Fibroblast of peridontal ligament (primary cell): ENCODE measurements at regions not wholly inside any gene's neighbourhood (a gene's known extent, or its start where the extent isn't known, plus 50 kb on each side); places are given as distances from the start of the nearest gene placed in this dataset.

ENCODE experiments used
- DNase-seq: peaks from one replicate; pipeline ENCODE4 v3.0.0-alpha.2; 2010; ENCODE audit errors: extremely low read depth

DNA sequence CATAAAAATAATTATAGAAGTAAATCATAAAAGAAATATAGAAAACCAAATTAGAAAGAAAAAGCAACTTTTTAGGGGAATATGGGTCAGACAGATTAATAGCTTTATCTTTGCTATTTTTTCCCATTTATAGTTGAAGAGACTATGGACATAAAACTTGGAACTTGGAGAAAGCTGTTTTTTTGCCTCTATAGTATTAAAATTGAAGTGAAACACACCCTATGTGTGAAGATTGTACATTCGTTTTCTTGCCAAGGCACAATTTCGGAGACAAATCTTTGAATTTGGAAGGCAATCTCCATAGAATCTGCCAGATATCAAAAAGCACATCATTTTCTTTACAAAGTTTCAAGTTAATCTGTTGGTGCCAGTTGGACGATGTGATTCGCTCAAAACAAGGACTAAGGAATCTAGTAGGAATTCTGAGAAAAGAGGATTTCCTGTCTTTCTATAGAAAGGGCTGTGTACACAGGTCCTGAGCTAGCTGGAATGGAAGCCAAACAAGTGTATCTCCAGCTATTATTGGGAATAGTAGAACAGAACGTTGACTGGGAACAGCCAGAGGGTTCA lies 156.3 kb downstream of the SLC7A11 start:
- no peak for DNase-seq

DNA sequence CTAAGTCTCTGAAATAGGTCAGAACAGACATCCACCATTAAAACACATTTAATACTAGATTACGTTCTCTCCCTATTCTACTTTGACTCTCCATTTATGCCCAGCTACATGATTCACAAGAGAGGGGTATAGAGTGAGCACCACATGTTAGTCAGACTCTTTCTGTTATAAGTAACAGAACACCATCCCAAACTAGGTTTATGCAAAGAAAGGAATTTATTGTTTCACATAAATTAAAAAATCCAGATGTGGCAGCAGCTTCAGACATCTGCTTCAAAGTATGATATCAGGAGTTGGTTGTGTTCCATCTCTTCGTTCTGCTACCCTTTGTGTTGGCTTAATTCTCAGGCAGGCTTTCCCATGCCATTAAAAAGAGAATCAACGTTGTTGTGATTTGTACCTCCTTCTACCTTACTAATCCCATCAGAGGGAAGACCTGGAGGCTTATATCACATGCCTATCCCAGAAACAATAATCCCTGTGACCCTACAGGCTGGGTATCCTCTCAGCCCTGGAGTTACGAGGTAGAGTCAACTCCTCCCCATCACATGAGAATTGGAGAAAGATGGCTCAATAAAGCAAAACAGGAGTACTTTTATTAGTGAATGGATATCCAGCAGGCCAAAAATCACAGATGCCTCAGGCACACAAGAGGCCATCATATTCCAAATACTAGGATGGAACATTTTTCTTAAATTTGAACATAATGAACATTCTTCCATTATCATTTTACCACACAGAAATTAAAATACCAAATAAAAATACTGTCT lies 163.2 kb downstream of the SLC7A11 start:
- peak; percentile 62 for DNase-seq

DNA sequence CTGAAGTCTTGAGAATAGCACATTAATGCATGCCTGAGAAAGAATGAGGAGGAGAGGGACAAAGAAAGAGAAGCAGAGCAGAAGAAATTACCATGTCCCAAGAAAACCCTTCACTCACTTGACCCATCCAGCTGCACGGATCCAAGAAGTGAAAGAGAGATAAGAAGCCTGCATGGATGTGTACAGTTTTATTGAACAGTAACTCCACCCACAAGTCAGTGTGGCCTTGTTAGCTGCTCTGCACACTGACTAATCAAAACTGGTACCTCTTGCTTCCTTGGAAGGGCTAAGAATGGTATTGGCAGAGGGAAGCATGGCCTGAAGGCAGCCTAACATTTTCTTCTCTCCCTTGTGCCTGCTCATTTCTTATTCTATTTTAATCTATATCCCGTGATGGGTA lies 163.9 kb downstream of the SLC7A11 start:
- no peak for DNase-seq

DNA sequence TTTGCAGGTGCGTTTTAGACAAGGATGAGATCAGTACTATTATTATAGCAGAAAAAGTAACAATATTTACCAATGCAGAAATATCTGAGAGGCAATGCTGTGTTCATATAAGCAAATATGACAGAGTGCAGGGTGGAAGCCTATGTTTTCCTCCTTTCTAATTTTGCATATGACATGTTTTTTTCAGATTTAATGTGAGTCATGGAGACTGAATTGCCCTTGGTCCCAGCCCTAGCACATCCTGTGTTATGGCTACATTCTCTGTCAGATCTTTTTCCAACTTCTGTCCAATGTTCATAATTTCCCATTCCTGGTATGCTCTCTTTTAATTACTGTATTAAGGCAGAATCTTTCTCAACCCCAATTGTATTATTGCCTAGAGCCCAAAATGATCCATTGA lies 165.6 kb downstream of the SLC7A11 start:
- DNase-seq, result no peak

DNA sequence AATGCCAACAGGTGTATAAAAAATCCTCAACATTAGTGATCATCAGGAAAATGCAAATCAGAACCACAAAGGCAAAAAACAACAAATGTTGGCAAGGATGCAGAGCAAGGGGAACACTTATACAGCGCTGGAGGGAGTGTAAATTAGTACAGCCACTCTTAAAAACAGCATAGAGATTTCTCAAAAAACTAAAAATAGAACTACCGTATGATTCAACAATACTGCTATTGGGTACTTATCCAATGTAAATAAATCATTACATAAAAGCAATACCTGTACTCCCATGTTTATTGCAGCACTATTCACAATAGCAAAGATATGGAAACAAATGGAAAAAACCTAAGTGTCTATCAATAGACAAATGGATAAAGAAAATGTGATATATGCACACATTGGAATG lies 171.3 kb downstream of the SLC7A11 start:
- DNase-seq, result no peak

DNA sequence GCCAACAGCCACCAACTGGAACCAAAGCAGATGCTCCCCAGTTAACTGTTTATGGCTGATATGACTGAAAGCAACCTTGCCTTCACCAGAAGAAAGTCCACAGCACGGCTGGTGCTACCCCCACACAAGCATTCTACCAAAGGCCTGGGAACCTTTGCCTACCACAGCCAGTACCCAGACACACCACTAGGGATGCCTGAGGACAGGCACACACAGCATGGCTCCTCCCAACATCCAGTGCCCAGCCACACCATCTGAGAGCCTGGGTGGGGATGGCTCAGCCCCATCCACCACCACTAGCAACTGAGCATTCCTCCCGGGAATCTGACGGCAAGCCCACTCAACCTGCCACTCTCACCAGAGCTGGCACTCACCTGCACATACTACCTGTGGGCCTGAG lies 178.6 kb downstream of the SLC7A11 start:
- no peak for DNase-seq

DNA sequence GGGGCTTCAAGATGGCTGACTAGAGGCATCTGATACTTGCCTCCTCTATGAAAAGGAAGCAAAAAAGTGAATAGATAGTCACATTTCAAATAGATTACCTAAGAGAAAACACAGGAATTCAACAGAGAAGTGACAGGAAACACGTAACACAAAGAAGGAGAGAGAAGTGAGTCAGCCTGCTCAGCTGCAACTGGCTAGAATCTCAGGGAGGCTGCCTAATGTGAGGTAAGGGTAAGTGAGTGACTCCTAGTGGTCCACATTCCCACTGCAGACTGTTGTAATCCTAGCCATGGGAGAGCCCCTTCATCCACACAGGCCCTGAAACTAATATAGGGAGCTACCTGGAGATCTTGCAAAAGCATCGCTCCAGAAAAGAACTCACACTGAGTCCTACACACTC lies 179.2 kb downstream of the SLC7A11 start:
- DNase-seq, result peak; percentile 37

DNA sequence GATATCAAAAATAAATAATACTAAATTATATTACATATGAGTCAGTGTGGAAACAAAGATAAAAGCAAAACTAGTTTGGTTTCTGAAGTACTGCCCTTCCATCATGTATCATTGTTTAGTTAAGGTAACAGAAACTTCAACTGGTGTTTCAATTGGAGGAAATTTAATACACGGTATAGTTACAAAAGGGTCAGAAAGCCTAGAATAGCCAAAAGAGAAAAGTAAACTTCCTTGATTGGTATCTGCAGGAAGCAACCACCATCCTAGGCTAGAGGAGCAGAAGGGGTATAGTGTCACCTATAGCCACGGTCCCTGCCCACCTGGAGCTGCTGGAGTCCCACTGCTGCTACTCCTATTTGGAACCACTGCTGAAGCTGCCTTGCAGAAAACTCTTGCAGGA lies 185.6 kb downstream of the SLC7A11 start:
- no peak for DNase-seq

DNA sequence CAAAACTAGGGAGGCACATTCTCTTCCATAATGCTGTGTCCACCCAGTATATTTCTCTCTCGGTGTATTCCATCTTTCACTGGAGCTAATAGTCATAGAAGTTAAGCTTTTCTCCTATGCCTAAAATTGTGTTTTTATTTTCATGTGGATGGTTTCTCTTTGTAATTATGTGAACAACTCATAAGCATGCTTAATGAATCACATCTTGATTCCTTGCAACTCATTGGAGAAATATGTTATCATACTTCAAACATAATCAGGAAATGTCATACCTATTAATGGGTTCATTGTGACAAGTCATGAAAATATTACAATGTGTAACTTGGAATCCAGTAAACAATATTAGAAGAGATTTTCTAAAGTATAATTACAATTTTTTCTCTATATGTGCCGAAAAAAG lies 186.3 kb downstream of the SLC7A11 start:
- DNase-seq, result no peak

DNA sequence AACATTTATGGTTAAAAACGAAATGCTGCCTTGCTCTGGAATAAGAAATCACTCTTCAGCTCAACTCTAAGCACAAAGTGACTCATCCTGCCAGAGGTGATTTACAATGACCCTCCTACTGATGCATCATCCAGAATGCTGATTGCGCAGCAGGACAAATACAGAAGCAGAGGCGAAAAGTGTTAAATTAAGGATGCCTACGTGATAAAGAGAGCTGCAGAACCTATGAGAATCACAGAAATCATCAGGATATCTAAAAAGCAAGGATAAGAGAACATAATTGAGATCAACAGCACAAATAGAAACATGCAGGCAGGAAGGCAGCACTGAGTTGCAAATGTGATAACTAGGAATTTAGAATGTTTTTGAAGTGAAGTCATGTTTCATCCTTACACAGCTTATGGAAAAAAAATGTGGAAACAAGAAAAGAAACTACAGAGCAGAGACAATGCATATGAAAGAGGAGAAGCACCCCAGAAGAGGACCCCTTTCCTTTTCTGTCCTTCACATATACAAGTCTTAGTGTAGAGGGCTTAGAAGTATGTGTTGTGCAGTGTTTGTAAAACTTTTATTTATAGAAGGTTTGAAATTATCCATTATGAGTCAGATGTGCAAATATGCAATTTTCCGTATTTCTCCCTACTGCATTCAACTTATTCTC lies 188.4 kb downstream of the SLC7A11 start:
- DNase-seq, result peak; percentile 90

DNA sequence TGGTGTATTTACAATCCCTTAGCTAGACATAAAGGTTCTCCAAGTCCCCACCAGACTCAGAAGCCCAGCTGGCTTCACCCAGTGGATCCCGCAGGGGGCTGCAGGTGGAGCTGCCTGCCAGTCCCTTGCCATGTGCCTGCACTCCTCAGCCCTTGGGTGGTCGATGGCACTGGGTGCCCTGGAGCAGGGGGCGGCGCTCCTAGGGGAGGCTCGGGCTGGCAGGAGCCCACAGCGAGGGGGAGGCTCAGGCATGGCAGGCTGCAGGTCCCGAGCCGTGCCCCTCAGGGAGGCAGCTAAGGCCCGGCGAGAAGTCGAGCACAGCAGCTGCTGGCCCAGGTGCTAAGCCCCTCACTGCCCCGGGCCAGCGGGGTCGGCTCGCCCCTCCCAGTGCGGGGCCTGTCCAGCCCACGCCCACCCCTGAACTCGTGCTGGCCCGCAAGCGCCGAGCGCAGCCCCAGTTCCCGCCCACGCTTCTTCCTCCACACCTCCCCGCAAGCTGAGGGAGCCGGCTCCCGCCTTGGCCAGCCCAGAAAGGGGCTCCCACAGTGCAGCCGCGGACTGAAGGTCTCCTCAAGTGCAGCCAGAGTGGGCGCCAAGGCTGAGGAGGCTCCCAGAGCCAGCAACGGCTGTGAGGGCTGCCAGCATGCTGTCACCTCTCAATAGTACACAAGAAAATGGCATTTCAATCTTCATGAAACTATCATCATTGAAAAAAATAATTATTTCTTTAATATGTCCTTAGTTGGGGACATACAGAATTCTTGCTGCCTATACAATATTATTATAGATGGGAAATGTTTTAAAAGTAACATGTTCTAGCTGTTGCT lies 189.1 kb downstream of the SLC7A11 start:
- no peak for DNase-seq

DNA sequence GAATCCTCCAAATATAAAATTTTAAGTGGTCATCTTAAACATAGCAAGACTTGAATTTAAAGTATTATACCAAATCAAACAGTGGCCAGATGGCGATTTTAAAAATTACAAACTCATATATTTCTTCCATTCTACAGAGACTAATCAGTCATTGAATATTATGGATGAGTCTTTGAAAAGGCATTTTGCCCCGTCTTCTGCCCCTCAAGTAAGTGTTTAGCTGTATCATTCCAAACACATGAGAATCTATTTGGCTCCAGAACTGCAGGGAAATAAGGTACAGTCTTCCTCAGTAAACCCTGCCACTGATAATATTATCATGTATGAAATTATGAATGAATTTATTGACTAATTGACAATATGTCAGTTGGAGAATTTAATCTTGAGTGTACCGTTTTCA lies 191.0 kb downstream of the SLC7A11 start:
- DNase-seq, result peak; percentile 52

DNA sequence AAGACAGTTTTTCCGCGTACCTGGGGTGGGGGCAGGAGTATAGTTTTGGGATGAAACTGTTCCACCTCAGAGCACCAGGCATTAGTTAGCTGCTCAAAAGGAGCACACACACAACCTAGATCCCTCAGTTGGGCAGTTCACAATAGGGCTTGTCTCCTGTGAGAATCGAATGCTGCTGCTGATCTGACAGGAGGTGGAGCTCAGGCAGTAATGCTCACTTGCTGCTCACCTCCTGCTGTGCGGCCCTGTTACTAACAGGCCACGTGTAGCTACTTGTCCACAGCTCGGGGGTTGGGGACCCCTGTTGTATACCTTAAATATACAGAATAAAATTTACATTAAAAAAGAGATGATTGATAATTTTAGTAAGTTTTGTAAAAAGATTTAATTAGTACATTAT lies 191.5 kb downstream of the SLC7A11 start:
- no peak for DNase-seq

DNA sequence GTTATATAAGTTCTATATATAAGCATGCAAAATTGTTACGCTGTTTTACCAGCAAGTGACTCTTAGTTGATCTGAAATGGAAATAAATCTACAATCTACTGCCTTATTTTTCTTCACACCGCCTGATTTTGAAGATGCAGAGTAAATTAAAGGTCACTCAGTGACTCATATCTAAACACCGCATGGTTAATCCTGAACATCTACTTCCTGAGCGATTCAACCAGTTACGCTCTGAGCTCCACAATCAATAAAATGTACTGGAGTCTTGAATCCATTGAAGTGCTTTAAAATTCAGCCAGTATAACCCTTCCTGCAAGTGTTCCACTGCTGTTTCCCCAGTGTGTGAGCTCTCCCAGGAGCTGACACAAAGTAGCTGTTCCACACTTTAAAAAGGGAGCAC lies 192.8 kb downstream of the SLC7A11 start:
- no peak for DNase-seq

DNA sequence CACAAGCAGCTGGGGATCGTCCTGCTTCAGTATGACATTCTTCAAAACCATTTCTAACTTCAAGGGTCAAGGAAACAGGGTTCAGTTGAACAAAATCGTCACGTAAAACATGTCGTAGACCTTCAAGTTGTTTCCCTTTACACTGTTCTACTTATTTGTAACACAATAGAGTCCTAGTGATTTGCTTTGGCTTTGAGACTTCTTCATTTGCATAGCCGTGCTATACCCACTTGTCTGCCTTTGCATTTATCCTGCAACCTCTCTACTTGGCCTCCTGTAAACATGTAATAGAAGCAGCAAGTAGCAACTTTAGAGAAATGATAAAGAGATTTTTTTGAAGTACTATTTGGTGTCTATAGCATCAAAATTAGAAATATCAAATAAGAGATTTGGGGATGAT lies 194.9 kb downstream of the SLC7A11 start:
- DNase-seq, result no peak

DNA sequence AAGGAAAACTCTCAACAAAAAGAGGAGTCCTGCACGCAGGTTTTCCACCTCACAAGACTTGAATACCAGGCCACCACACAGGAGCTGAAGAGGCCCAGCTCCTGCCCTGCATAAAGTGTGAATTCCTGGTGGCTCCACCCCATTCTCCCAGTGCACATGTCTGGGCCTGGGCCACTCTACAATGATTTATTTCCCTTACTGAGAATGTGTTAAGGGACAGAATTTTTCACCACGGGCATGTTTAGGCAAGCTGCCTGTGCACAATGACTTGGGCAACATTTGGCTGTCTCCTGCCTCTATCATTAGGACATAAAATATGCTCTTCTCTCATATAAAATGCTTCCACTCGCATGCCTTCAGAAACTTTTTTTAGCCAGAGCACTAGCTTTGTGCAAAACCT lies 197.1 kb downstream of the SLC7A11 start:
- no peak for DNase-seq

DNA sequence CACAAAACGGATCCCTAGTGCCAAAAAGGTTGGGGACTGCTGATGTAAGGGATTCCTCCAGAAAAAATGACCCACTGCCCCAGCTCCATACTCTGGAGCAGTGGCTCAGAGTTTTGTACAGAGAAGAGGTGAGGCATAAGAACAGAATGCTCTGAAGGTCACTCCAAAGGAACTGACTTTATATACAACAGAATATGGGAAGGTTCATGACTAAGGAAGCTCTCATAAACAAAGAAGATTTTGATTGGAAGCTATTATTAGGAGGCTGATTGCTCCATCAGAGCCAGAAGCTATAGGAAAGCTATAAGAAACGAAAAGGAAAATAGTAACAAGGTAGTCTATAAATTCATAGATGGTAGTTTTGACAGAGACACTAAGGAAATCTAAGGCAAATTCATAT lies 203.1 kb downstream of the SLC7A11 start:
- peak; percentile 48 for DNase-seq

DNA sequence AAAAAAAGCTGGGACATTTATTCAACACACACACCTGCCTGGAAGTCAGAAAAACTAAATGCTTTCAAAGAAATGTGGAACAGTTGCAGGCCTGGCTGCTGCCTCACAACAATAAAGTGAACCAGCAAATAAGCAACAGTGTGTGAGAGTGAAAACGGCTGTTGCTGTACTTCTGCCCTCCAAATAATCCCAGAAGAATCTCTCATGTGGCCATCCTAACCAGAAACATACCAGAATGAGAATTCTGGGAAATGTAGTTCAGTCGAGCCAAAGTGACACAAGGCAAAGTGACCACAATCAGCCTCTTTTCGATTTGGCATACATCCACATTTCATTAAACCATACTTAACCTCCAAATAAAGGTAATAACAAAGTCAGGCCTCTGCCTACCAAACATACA lies 204.5 kb downstream of the SLC7A11 start:
- DNase-seq, result peak; percentile 87

DNA sequence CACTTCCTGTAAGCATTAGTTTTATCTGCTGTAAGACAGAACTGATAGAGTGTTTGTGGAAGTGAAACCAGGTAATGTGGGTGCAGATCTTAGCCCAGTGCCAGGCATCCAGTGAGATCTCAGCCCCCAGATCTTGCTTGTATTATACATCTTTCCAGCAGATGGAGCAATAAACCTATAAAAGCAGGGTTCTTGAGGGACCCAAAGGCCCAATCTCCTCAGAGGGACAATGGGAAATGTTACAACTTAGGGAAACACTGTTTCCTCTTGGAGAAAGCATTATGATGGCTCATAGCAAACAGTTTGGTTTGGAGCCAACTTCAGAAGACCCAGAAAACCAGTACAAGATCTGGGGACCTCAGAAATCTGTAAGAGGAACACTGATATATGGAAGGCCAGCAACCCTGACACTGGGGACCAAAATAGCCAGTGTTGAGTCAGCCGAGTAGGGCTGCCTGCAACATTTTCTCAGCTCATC lies 206.3 kb downstream of the SLC7A11 start:
- peak; percentile 85 for DNase-seq

DNA sequence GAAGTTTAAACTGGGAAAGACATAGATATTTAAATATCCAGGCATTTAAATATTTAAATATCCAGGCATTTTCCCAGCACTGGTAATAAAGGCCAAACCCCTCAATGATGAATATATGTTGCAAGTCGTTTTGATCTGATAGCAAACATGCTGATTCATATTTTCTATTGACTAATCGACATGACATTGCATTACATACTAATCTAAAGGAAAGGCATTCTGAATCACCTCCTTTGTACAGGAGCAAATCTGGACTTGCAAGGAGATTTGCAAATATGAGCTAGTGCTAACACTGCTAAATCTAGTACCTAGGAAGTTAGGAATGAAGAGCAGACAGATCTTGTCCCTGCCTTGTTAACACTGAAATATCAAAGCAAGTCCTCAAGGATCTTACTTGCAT lies 207.3 kb downstream of the SLC7A11 start:
- DNase-seq, result peak; percentile 66

DNA sequence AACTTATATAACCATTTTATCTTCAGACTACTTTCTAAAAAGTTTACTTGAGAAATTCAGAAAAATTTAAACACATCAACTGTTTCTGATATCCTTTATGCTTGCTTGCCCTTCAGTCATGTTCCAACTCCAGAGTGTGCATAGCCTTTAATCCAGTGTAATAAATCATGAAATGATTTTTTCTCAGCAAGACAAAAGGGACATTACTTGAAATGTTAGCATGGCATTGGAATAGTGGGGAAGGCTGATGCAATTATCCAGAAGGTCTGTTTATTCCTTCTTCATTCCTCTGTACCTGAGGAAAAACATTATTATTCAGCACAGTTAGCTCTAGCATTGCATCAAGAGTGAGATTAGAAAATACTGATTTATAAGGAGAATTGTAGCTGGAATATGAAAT lies 209.9 kb downstream of the SLC7A11 start:
- no peak for DNase-seq

DNA sequence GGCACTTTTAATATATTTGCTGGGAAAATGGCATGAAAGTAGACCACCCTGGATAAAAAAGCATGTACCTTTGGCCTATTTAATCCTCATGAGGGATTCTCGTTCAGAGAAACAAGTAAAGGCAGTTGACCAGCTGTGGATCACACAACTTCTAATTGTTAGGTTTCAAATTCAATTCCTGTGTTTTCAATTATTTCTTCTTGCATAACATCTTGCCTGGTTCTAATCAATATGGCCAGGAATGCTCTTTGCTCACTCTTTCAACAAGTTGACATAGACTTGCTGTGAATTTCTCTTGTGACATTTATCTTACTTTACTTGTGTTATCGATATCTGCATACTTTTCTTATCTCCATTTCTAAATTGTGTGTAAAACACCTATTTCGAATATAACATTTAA lies 211.8 kb downstream of the SLC7A11 start:
- DNase-seq, result peak; percentile 57
